C4-2B (cell line): ENCODE measurements at regions not wholly inside any gene's neighbourhood (a gene's known extent, or its start where the extent isn't known, plus 50 kb on each side); places are given as distances from the start of the nearest gene placed in this dataset.

Experiments
- CTCF ChIP-seq: fragments of 450-650 bp; conservative IDR thresholded peaks from 2 replicates; pipeline ENCODE4 v1.5.1; 2017; ENCODE audit warnings: mild to moderate bottlenecking
- ZFX ChIP-seq: fragments of 450-650 bp; IDR thresholded peaks from 2 replicates; pipeline ENCODE4 v1.6.1; 2017

DNA sequence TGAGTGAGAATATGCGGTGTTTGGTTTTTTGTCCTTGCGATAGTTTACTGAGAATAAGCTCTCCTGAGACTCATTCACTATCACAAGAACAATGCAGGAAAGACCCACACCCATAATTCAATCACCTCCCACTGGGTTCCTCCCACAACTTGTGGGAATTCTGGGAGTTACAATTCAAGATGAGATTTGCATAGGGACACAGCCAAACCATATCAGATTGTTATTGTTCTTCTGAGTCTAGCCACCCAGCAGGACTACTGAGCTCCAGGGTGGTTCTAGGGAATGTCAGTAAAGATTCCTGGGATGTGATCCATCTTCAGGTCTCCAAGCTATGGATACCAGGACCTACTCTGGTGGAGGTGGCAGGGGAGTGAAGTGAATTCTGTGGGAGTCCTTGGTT lies 2075.1 kb upstream of the CDH9 start:
- no peak for TF ChIP-seq CTCF
- TF ChIP-seq ZFX, result no peak
